Activated naive CD4-positive, alpha-beta T cell treated with anti-CD3 and anti-CD28 coated beads, Interleukin-2, amount 50 U/mL, for 72 hours (primary cell): ENCODE measurements at regions not wholly inside any gene's neighbourhood (a gene's known extent, or its start where the extent isn't known, plus 50 kb on each side); places are given as distances from the start of the nearest gene placed in this dataset.
"Not testable (repeated sequence)": the region's sequence is repeated elsewhere in the genome, so short reads cannot be mapped to it uniquely, and the experiment has no call there.

Experiments
- ATAC-seq, 2 donors: fragments of 150-1000 bp; cut with Tn5 transposase; 2 replicates each; pipeline ENCODE4 v1.10.0; 2021; ENCODE audit warnings: mild to moderate bottlenecking in 2 of 2, moderate library complexity in 2 of 2
- DNase-seq, 2 donors: peaks; one replicate each; pipeline ENCODE4 v3.0.0; 2021 to 2022; ENCODE audit warnings: low spot score in 2 of 2
- H3K27ac Mint-ChIP-seq, 2 donors: one replicate each; pipeline ENCODE4 v1.8.0; 2022; ENCODE audit warnings: mild to moderate bottlenecking in 2 of 2, mixed read lengths in 2 of 2
- H3K36me3 Mint-ChIP-seq, 2 donors: one replicate each; pipeline ENCODE4 v1.8.0; 2022; ENCODE audit warnings: mixed read lengths in 2 of 2
- H3K9me3 Mint-ChIP-seq, 2 donors: one replicate each; pipeline ENCODE4 v1.8.0; 2022; ENCODE audit warnings: mixed read lengths in 2 of 2

DNA sequence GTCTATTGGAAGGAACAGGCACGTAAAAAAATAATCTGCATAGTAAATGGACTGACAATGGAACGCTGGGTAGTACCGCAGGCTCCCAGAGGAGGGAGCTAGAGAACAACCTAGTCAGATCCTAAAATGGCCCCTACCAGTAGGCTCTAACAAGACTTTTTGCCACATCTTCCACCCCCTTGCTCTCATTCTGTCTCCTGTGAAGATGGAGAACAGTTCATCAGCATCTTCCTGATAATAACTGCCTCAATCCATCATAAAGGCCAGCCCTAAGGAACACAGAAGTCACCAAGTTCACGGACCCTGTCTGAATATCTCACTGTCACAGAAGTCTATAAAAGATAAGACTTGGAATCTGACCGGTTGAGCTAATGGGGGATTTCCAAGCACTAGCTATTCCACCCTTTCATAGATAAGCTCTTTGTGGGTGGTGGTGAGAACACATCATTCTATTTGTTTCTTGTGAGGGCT is 133.4 kb downstream of the SLC1A3 start:
- peak; percentile 71 to 72 for ATAC-seq

DNA sequence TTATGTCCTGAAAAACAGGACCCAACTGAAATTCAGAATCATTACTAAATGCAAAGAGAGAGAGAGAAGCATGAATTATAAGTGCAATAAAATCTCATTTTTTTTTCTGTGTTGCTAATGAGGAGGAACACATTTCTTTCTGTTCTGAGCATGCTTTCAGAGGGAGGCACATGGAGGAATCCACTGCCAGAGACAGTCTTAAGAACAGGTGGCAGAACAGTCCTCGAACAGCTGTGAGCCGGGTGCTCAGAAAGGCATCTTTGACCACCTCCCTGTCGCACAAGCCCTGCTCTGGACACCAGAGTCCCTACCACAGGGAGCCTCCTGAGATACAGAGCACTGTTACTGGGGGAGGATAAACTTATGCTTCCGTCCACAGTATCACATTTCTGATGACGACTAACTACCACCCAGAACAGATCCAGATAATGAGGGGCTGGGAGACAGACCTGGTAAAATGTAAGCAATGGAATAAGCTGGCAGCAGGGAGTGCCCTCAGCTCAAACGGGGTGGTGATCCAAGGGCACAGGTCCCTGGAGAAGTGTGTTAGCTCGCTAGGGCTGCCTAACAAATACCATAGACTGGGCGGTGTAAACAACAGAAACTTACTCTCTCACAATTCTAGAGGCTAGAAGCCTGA is 134.0 kb downstream of the SLC1A3 start:
- DNase-seq = no peak
- no peak overlapping the region for H3K27ac Mint-ChIP-seq
- H3K36me3 Mint-ChIP-seq = no peaks in the 10 kb centered on the region
- ATAC-seq = no peak
- H3K9me3 Mint-ChIP-seq = no peaks in the 10 kb centered on the region

More for the DNA sequence above, 133.4 kb downstream of the SLC1A3 start:
- no peak overlapping the region for H3K27ac Mint-ChIP-seq
- no peaks in the 10 kb centered on the region for H3K9me3 Mint-ChIP-seq
- H3K36me3 Mint-ChIP-seq = no peaks in the 10 kb centered on the region
- DNase-seq = peak in 1 of 2 donors; percentile 85

DNA sequence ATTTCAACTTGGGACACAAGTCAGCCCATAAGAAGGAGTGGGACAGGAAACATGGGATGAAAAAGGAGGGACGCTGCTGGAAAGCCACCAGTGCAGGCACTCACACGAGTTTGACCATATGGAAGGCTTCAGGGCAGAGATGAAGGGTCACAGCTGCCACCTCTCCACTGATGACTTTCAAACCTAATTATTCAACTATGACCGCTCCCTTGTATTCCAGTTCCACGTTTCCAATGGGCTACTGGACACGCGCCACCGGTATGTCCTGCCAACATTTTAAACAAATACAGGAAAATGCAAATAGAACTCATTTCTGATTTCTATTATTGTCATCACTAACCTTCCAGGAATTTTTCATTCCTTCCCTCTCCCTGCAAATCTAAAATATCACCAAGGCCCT is 134.7 kb downstream of the SLC1A3 start:
- ATAC-seq = no peak
- Mint-ChIP-seq H3K36me3 (no peaks in the 10 kb centered on the region), H3K9me3 (no peaks in the 10 kb centered on the region), H3K27ac (no peak overlapping the region)
- DNase-seq = no peak

DNA sequence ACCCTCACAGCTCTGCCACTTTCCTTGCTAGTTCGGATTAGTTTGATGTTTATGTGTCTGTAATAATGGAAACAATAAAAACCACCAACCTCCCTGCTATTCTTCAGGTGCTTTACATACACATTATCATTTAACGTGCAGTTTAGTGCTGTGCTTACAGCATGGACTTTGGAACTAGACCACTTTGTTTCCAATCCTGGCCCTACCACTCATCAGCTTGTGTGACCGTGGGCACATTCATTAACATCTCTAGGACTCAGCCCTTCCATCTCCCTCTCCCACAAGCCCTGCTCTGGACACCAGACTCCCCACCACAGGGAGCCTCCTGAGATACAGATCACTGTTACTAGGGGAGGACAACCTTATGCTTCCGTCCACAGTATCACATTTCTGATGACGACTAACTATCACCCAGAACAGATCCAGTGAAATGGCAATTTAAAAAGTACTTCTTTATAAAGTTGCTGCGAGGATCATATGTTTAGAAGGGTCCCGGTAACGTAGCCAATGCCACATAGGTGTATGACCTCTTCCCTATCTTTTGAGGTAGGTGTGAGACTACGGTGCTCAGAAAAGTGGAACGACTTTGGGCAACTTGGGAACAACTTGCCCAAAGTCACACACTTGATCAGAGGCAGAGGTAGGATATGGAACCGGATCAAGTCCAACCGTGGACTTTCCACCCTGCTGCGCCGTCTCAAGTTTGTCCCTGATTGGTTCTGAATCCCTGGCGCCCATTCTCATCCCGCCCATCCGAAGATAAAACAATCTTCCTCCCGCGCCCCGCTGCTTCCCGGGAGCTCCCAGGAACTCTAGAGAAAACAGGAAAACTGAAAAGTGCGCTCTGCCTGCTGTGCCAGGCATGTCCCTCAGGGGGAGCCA is 132.4 kb upstream of the NIPBL start:
- Mint-ChIP-seq H3K36me3 (no peaks in the 10 kb centered on the region), H3K9me3 (no peaks in the 10 kb centered on the region), H3K27ac (no peak overlapping the region)
- ATAC-seq (peak; percentile 13 to 14), DNase-seq (no peak)

DNA sequence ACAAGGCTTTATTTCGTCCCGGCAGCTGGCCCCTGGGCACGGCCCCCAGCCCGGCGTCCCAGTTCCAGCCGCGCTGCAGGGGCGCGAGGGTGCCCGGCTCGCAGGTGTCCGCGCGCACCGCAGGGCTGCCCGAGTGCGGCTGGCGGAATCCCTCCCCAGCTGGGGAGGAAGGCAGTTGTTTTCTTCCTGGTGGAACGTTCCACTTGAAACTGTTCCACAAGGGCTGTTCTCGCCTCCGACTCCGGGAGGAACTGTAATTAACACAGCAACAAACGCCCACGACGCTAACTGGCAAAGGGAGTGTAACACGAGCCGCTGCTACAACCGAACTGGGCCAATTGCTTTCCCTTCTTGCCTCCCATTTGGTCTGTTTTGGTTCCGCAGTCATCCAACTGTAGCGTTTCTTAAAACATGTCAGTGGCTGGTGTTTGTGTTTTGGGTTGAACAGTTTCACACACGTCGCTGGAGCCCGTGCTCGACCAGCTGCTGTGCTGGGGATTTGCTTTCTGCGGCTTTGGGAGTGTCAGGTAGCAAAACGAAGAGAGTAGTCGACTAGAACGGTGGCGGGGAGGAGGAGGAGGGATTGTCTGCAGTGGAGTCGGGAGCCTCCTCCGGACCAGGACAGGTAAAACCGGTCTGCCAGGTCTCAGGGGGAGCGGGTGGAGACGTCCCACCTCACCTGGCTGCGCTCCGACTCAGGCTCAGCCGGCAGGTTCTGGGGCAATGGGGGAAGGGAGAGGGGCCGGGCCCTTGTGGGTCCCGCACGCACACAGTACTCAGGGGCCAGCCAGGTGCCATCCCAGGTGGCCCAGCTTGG is 131.6 kb upstream of the NIPBL start:
- H3K9me3 Mint-ChIP-seq = no peaks in the 10 kb centered on the region
- H3K36me3 Mint-ChIP-seq = no peaks in the 10 kb centered on the region
- DNase-seq (peak in 1 of 2 donors; percentile 23), ATAC-seq (peak; percentile 73 to 78)
- no peak overlapping the region for H3K27ac Mint-ChIP-seq

DNA sequence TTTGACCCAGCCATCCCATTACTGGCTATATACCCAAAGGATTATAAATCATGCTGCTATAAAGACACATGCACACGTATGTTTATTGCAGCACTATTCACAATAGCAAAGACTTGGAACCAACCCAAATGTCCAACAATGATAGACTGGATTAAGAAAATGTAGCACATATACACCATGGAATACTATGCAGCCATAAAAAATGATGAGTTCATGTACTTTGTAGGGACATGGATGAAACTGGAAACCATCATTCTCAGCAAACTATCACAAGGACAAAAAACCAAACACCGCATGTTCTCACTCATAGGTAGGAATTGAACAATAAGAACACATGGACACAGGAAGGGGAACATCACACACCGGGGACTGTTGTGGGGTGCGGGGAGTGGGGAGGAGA is 128.8 kb upstream of the NIPBL start:
- not testable (repeated sequence) for H3K27ac Mint-ChIP-seq, ATAC-seq, DNase-seq, H3K9me3 Mint-ChIP-seq, H3K36me3 Mint-ChIP-seq

DNA sequence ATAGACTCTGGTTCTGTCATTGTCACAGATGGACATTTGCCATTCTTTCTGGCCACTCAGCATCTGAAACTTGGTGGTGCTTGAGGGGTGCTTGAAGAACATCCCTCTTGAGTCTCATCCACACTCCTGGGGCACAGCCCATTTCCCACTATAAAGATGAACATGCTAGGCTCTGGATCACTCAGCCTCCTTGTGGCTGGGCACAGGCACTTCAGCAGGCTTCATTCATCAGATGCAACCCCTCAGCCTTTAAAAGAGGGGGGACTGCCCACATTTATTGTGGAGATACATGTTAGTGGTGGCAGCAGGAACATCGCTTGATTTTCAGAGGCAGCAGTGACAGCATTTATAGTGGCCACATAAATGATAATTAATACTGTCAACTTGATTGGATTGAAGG is 124.7 kb upstream of the NIPBL start:
- Mint-ChIP-seq H3K27ac (no peak overlapping the region), H3K36me3 (no peaks in the 10 kb centered on the region), H3K9me3 (no peaks in the 10 kb centered on the region)
- DNase-seq = no peak
- ATAC-seq = no peak

DNA sequence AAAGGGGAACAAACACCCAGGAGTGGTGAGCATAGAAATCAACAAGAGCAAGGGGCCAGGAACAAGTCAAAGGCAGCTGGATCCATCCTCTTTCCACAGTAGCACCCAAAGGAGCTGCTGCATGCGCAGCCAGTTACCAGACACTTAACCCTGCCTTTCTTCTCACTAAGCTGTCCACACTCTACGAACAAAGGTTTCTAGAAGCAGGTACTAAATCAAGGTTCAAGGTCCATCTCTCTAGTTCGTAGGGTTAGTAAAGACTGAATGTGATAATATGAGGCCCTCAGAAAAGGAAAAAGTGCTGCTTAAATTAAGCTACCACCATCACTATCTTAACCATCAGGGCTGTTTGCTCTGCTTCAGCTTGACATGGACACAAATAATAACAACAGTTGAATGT is 121.2 kb upstream of the NIPBL start:
- H3K36me3 Mint-ChIP-seq = no peaks in the 10 kb centered on the region
- no peak overlapping the region for H3K27ac Mint-ChIP-seq
- H3K9me3 Mint-ChIP-seq = no peaks in the 10 kb centered on the region
- DNase-seq = no peak
- ATAC-seq = no peak

DNA sequence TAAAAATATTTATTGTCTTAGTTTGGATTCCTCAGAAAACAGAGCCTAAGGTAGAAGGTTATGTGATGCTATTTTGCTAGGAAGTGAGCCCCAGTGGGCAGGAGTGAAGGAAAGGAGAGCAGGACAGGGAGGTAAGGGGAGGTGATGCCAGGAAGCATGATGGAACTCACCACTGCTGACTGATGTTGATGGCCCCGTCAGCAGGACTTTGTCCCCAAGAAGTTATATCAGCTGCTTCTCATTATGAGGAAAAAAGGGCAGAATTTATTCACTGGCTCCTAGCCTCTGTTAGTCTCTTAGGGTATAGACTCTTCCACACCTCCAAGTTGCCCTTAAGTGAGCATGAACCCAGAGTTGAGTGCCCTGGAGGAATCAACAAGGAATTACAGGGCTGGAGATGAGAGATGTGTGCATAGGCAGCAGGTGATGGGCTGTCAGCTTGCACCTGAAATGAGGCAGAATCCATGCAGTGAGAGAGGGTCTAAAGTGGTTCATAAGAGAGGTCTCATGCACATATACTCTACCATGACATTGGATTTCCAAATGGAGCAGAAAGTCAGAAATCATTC is 120.6 kb upstream of the NIPBL start:
- no peak for ATAC-seq
- no peak for DNase-seq
- H3K9me3 Mint-ChIP-seq = no peaks in the 10 kb centered on the region
- H3K27ac Mint-ChIP-seq = no peak overlapping the region
- no peaks in the 10 kb centered on the region for H3K36me3 Mint-ChIP-seq

DNA sequence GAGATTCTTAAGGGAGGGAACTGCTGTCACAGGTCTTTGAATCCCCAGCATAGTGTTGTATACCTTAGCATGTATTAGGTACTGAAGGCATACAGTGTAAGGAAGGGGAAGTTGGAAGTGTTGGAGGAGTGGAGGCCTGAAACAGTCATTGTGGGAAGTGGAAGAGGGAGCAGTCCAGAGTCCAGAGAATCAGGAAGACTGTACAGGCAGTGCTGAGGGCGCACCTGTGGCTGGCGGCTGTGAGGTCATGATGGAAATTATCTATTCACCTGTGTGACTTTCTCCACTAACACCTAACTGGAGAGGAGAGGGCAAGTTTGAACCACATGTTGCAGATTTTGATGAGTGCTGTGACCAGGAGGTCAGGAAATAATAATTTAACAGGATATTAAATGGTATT is 119.7 kb upstream of the NIPBL start:
- H3K36me3 Mint-ChIP-seq = no peaks in the 10 kb centered on the region
- ATAC-seq = no peak

DNA sequence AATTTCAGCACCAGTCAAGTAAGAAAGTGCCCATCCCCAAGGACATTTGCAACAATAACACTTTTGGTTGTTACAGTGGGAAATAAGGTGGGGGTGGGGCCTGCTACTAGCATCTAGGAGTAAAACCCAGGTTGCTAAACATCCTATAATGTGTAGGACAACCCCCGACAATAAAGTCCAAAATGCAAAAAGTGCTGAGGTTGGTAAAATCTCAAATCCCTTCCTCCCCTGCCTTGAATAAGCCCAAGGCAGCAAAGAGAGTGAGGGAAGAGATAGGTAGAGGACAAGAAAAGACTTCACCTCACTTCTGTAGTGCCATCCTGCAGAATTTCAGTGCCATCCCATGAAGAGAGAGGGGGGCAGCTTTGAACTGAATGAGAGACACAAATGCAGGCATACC is 117.5 kb upstream of the NIPBL start:
- Mint-ChIP-seq H3K27ac (no peak overlapping the region), H3K36me3 (no peaks in the 10 kb centered on the region), H3K9me3 (no peaks in the 10 kb centered on the region)
- ATAC-seq (no peak), DNase-seq (no peak)

More for the DNA sequence above, 119.7 kb upstream of the NIPBL start:
- DNase-seq = no peak
- H3K27ac Mint-ChIP-seq = no peak overlapping the region
- no peaks in the 10 kb centered on the region for H3K9me3 Mint-ChIP-seq

DNA sequence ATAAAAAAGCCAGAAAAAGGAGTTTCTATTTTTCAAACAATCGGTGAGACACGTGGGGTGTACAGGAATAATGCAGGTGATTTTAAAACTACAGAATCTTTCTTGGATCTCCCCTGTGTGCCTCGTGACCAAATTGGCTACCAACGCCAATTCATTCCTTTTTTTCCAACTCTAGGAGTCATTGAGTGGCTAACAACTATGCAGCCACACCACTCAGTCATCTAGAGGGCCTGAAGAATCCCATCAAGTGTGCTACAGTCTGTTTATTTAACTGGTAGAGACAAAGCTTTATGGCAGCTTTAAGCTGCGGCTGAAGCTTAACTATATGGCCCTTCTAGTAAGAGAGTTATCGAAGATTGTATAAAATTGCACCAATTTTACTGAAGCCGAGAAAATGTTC is 113.1 kb upstream of the NIPBL start:
- ATAC-seq (no peak), DNase-seq (no peak)
- Mint-ChIP-seq H3K9me3 (peaks cover 4 to 5% of the 10 kb centered on the region in 2 donors), H3K27ac (no peak overlapping the region), H3K36me3 (peaks cover 0 to 4% of the 10 kb centered on the region in 2 donors)

DNA sequence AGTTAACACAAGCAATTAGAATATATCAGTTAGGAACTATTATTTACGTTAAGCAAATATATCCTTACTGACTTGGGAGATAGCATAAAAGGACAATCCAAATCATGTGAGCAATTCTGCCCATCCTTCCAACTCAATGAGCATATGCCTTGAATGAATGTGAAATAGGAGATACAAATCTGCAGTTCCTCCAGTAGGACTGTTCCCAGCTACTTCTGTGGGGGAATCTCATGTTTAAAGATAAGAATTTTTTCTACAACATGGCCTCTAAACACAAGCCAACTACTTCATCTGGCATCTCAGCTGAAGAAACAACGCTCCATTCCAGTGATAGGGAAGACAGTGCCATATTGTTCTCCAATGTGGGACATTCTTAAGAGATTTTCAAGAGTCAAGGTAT is 110.7 kb upstream of the NIPBL start:
- peaks cover 0 to 4% of the 10 kb centered on the region in 2 donors for H3K36me3 Mint-ChIP-seq
- no peak for ATAC-seq
- no peak for DNase-seq
- peaks cover 5 to 8% of the 10 kb centered on the region in 2 donors for H3K9me3 Mint-ChIP-seq
- H3K27ac Mint-ChIP-seq = no peak overlapping the region

DNA sequence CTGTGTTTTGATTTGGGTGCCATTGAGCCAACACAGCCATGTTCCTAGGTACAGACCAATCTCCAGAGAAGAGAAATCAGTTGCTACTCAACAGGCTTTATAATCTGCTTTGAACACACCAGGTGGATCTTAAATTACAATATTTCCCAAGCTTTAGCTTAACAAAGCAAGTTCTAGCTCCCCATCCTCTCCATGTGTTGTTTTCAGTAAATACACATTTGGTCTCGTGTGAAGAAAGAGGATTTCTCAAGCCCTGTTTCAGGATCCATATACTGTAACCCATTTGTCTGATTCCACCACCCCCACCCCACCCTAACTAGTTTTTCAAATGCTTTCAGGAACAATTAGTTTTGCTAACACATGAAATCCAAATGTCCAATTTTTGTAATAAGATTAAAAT is 109.6 kb upstream of the NIPBL start:
- peaks cover 5 to 9% of the 10 kb centered on the region in 2 donors for H3K9me3 Mint-ChIP-seq
- DNase-seq (no peak), ATAC-seq (no peak)
- peaks cover 0 to 4% of the 10 kb centered on the region in 2 donors for H3K36me3 Mint-ChIP-seq
- no peak overlapping the region for H3K27ac Mint-ChIP-seq

DNA sequence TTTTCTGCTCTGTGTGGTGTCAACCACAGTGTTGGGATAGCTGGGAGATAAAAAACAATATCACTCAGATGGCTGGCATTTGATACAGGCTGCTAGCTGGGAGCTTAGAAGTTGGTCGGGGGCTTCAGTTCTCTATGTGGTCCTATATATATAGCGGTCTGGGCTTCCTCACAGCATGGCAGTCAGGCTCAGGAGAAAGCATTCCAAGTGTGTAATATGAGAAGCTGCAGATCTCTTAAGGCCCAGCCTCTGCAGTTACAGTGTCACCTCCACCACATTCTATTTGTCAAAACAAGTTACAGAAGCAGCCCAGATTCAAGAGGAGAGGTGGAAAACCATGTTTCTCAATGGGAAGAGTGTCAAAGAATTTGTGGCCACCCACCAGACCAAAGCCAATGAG is 108.1 kb upstream of the NIPBL start:
- Mint-ChIP-seq H3K27ac (no peak overlapping the region), H3K9me3 (peaks cover 5 to 9% of the 10 kb centered on the region in 2 donors), H3K36me3 (peaks cover 0 to 4% of the 10 kb centered on the region in 2 donors)
- DNase-seq (no peak), ATAC-seq (no peak)

DNA sequence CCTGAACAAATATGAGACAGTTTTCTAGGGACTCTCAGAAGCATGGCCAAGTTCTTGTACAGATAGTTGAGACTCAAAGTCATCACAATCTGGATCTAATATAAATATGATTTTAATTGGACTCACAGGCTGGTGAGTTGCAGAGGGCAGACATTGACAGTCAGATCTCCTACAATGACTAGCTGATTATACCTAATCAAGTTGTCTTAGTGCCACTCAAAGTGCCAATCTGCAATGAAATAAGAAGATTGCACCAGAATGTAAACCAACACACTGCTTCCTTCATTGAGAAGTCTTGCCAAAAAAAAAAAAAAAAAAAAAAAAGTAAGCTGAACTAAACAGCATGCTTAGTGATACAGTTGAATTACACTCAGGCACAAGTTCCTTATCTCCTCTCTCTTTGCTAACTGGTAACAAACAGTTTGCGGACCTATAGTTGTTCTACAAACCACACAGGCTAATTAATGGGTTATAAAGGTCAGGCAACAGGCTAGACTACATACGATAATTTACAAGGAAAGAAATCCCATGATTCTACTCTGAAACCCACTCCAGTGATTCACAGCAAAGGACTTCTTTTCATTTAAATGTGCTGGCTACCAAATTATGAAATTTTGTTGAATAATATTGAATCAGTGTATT is 107.3 kb upstream of the NIPBL start:
- no peak for DNase-seq
- Mint-ChIP-seq H3K27ac (no peak overlapping the region), H3K36me3 (peaks cover 0 to 4% of the 10 kb centered on the region in 2 donors), H3K9me3 (peaks cover 5 to 9% of the 10 kb centered on the region in 2 donors)
- no peak for ATAC-seq
